ENCODE measurements at regions not wholly inside any gene's neighbourhood (a gene's known extent, or its start where the extent isn't known, plus 50 kb on each side); places are given as distances from the start of the nearest gene placed in this dataset.

- Histone ChIP-seq H3K4me3 (ENCODE audit: low read depth, low read length) (no peak overlapping the region), H3K27ac (ENCODE audit: extremely low read depth, low read depth, low read length) (no peak overlapping the region), H3K36me3 (ENCODE audit: control insufficient read depth in 2 of 2, insufficient read depth in 1 of 2, low read length in 2 of 2) (no peaks in the 10 kb centered on the region), H3K4me1 (ENCODE audit: control insufficient read depth, insufficient read depth, low read length) (no peaks in the 10 kb centered on the region), H3K9me3 (ENCODE audit: control insufficient read depth, insufficient read depth, low read depth, low read length) (no peaks in the 10 kb centered on the region)
- TF ChIP-seq ZNF202 (tag by site-specific recombination; IDR thresholded peaks at IDR 0.05; ENCODE audit: borderline replicate concordance) (no peak), SP3 (tag by site-specific recombination; IDR thresholded peaks at IDR 0.05) (no peak), ZNF654 (tag by site-specific recombination; IDR thresholded peaks at IDR 0.05; ENCODE audit: low read depth) (no peak), TRIM28 (IDR thresholded peaks at IDR 0.05; ENCODE audit: borderline replicate concordance, low read length) (no peak), ZNF350 (tag by site-specific recombination; IDR thresholded peaks at IDR 0.05) (no peak)
- POLR2A ChIA-PET = no interaction called here
- CTCF ChIA-PET = interaction anchor here (0.7 to 1.0 kb wide), 2 partner anchors 31 to 74 kb away, joined by 3 to 6 read pairs; no protein-coding TSS in a partner anchor
Observed at GRCh38 chr9:12956805-12957204, 182.0 kb downstream of the LURAP1L start.

- ChIA-PET CTCF (no interaction called here), POLR2A (no interaction called here)
- no peaks in the 10 kb centered on the region for H3K36me3 ChIP-seq (ENCODE audit: control insufficient read depth in 2 of 2, insufficient read depth in 1 of 2, low read length in 2 of 2)
- H3K27ac ChIP-seq (ENCODE audit: extremely low read depth, low read depth, low read length) = no peak overlapping the region
- no peak overlapping the region for H3K4me3 ChIP-seq (ENCODE audit: low read depth, low read length)
- no peaks in the 10 kb centered on the region for H3K4me1 ChIP-seq (ENCODE audit: control insufficient read depth, insufficient read depth, low read length)
- no peaks in the 10 kb centered on the region for H3K9me3 ChIP-seq (ENCODE audit: control insufficient read depth, insufficient read depth, low read depth, low read length)
- TF ChIP-seq ZNF112 (tag by site-specific recombination; IDR thresholded peaks at IDR 0.05) (no peak), ZNF335 (tag by site-specific recombination; conservative IDR thresholded peaks at IDR 0.05) (no peak), SETDB1 (IDR thresholded peaks at IDR 0.05; ENCODE audit: insufficient read length, low read length) (peak; percentile 94), ZSCAN16 (tag by site-specific recombination; IDR thresholded peaks at IDR 0.05) (no peak), ZNF398 (tag by site-specific recombination; IDR thresholded peaks at IDR 0.05) (no peak), ZNF610 (tag by site-specific recombination; IDR thresholded peaks at IDR 0.05; ENCODE audit: borderline replicate concordance) (no peak), ZNF366 (tag by site-specific recombination; conservative IDR thresholded peaks at IDR 0.05) (no peak), ZSCAN23 (tag by site-specific recombination; IDR thresholded peaks at IDR 0.05) (no peak), TRIM28 (IDR thresholded peaks at IDR 0.05; ENCODE audit: borderline replicate concordance, low read length) (peak; percentile 89; the same call in 1 of the 2 replicates), GLI2 (tag by site-specific recombination; IDR thresholded peaks at IDR 0.05; ENCODE audit: borderline replicate concordance, low read depth) (no peak), ZNF777 (tag by site-specific recombination; IDR thresholded peaks at IDR 0.05; ENCODE audit: borderline replicate concordance) (no peak), BCL11B (tag by site-specific recombination; IDR thresholded peaks at IDR 0.05; ENCODE audit: low read depth) (no peak), SP7 (tag by site-specific recombination; IDR thresholded peaks at IDR 0.05) (no peak), ZNF169 (tag by site-specific recombination; IDR thresholded peaks at IDR 0.05) (no peak), ELK4 (IDR thresholded peaks at IDR 0.05; ENCODE audit: borderline replicate concordance, low read depth, low read length) (no peak), ZNF544 (tag by site-specific recombination; IDR thresholded peaks at IDR 0.05) (no peak), ZNF768 (tag by site-specific recombination; IDR thresholded peaks at IDR 0.05) (no peak)
Observed at GRCh38 chr9:12958279-12958678, 183.5 kb downstream of the LURAP1L start.

- Histone ChIP-seq H3K4me1 (ENCODE audit: control insufficient read depth, insufficient read depth, low read length) (no peaks in the 10 kb centered on the region), H3K4me3 (ENCODE audit: low read depth, low read length) (no peak overlapping the region), H3K9me3 (ENCODE audit: control insufficient read depth, insufficient read depth, low read depth, low read length) (no peaks in the 10 kb centered on the region), H3K27ac (ENCODE audit: extremely low read depth, low read depth, low read length) (no peak overlapping the region), H3K36me3 (ENCODE audit: control insufficient read depth in 2 of 2, insufficient read depth in 1 of 2, low read length in 2 of 2) (no peaks in the 10 kb centered on the region)
- CTCF ChIA-PET = no interaction called here
- POLR2A ChIA-PET = no interaction called here
- TF ChIP-seq ZNF510 (tag by site-specific recombination; IDR thresholded peaks at IDR 0.05; ENCODE audit: insufficient replicate concordance) = no peak
- no peak for TF ChIP-seq ZBTB1 (tag by site-specific recombination; IDR thresholded peaks at IDR 0.05)
- no peak for TF ChIP-seq SP7 (tag by site-specific recombination; IDR thresholded peaks at IDR 0.05)
- TF ChIP-seq ZNF837 (tag by site-specific recombination; IDR thresholded peaks at IDR 0.05) = no peak
- TF ChIP-seq ZBTB8A (tag by site-specific recombination; IDR thresholded peaks at IDR 0.05) = no peak
- TF ChIP-seq EGR2 (tag by site-specific recombination; IDR thresholded peaks at IDR 0.05; ENCODE audit: low read depth) = no peak
- TF ChIP-seq ZNF132 (tag by site-specific recombination; IDR thresholded peaks at IDR 0.05; ENCODE audit: borderline replicate concordance) = no peak
- no peak for TF ChIP-seq ATF2 (tag by site-specific recombination; IDR thresholded peaks at IDR 0.05; ENCODE audit: low read depth)
- no peak for TF ChIP-seq ZNF585B (tag by site-specific recombination; IDR thresholded peaks at IDR 0.05)
- no peak for TF ChIP-seq ZNF658 (tag by site-specific recombination; IDR thresholded peaks at IDR 0.05)
Observed at GRCh38 chr9:12958708-12959107, 183.9 kb downstream of the LURAP1L start.
